HS-27A (cell line): ENCODE measurements at regions not wholly inside any gene's neighbourhood (a gene's known extent, or its start where the extent isn't known, plus 50 kb on each side); places are given as distances from the start of the nearest gene placed in this dataset.
A peak's percentile ranks its signal among the peaks of the same experiment; 100 is the strongest.

Experiments
- DNase-seq: peaks from one replicate; pipeline ENCODE4 v3.0.0-alpha.2; 2012; ENCODE audit warnings: low read depth, missing footprints

- no peak for DNase-seq
Observed at GRCh38 chr3:64311424-64312061, 86.3 kb upstream of the PRICKLE2 start.

GRCh38 chr3:64308931-64309330, 83.7 kb upstream of the PRICKLE2 start:
- DNase-seq: no peak

GRCh38 chr3:64306745-64307144, 81.5 kb upstream of the PRICKLE2 start:
- DNase-seq: no peak

GRCh38 chr3:64305731-64306130, 80.5 kb upstream of the PRICKLE2 start:
- DNase-seq: no peak

GRCh38 chr3:64304828-64305410, 79.7 kb upstream of the PRICKLE2 start:
- no peak for DNase-seq

- DNase-seq: no peak
Observed at GRCh38 chr3:64303881-64304280, 78.6 kb upstream of the PRICKLE2 start.

GRCh38 chr3:64303401-64303800, 78.1 kb upstream of the PRICKLE2 start:
- DNase-seq: no peak

GRCh38 chr3:64301476-64301875, 76.2 kb upstream of the PRICKLE2 start:
- DNase-seq: no peak

- DNase-seq: no peak
Observed at GRCh38 chr3:64300790-64301423, 75.6 kb upstream of the PRICKLE2 start.

- no peak for DNase-seq
Observed at GRCh38 chr3:64299206-64299605, 73.9 kb upstream of the PRICKLE2 start.

- DNase-seq: no peak
Observed at GRCh38 chr3:64297563-64297962, 72.3 kb upstream of the PRICKLE2 start.

- no peak for DNase-seq
Observed at GRCh38 chr3:64295594-64295993, 70.3 kb upstream of the PRICKLE2 start.

- no peak for DNase-seq
Observed at GRCh38 chr3:64294771-64295170, 69.5 kb upstream of the PRICKLE2 start.

GRCh38 chr3:64293121-64293520, 67.9 kb upstream of the PRICKLE2 start:
- no peak for DNase-seq

GRCh38 chr3:64291956-64292355, 66.7 kb upstream of the PRICKLE2 start:
- no peak for DNase-seq

GRCh38 chr3:64291345-64291744, 66.1 kb upstream of the PRICKLE2 start:
- peak; percentile 67 for DNase-seq

- no peak for DNase-seq
Observed at GRCh38 chr3:64290864-64291263, 65.6 kb upstream of the PRICKLE2 start.

GRCh38 chr3:64290161-64290560, 64.9 kb upstream of the PRICKLE2 start:
- DNase-seq: no peak

- DNase-seq: no peak
Observed at GRCh38 chr3:64289622-64290021, 64.4 kb upstream of the PRICKLE2 start.

GRCh38 chr3:64278625-64279024, 53.4 kb upstream of the PRICKLE2 start:
- DNase-seq: no peak

GRCh38 chr3:64276131-64276530, 50.9 kb upstream of the PRICKLE2 start:
- no peak for DNase-seq
